D721Med (cell line): ENCODE measurements at regions not wholly inside any gene's neighbourhood (a gene's known extent, or its start where the extent isn't known, plus 50 kb on each side); places are given as distances from the start of the nearest gene placed in this dataset.

Source experiments
- DNase-seq: peaks from one replicate; pipeline ENCODE4 v3.0.0; 2011; ENCODE audit warnings: low spot score; ENCODE audit not compliant: insufficient read length
- FAIRE-seq: peaks from 2 replicates; lab custom pipeline; 2011; peaks lifted over from hg19 to GRCh38; lab: Jason Lieb, UNC
- CTCF ChIP-seq: IDR thresholded peaks from 2 replicates; pipeline ENCODE4 v1.5.1; 2012; ENCODE audit warnings: mild to moderate bottlenecking, control low read depth; ENCODE audit not compliant: insufficient read depth; ENCODE audit errors: missing control alignments

GRCh38 chr16:17901309-17901708 is 430.5 kb upstream of the XYLT1 start:
- no peak for DNase-seq
- TF ChIP-seq CTCF = no peak
- FAIRE-seq = no peak

DNA sequence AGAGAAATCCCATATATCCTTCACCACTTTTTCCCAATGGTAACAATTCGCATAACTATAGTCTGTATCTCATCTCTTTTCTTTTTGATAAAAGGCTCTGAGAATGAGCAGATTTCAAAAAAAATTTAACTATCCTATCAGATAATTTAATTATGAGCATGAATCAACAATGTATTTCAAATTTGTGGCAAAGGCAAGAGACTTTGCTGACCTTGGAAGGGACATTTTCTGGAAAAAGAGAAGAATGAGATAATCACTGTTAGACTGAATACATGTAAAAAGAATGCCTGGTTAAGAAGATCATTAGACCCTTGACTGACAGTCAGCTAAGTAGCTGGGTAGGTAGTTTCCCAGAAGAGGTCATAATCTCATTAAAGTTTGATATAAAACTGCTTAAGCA is 428.4 kb upstream of the XYLT1 start:
- DNase-seq = no peak
- FAIRE-seq = no peak
- TF ChIP-seq CTCF = no peak

DNA sequence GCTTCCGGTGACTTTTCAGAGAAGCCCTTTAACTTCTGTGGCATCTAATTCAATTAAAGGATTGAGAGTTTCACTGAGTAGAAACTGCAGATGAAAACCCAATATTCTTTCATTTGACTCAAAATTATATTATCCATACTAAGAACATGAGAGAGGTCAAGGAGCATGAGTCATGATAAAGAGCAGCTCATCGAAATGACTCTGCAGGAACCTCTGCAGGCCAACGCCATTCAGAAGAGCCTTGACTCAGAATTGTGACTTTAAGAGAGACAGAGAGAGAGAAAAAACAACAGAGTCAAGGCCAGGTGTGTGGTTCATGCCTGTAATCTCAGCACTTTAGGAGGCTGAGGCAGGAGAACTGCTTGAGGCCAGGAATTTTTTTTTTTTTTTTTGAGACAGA is 417.2 kb upstream of the XYLT1 start:
- TF ChIP-seq CTCF = no peak
- DNase-seq (no peak), FAIRE-seq (no peak)

DNA sequence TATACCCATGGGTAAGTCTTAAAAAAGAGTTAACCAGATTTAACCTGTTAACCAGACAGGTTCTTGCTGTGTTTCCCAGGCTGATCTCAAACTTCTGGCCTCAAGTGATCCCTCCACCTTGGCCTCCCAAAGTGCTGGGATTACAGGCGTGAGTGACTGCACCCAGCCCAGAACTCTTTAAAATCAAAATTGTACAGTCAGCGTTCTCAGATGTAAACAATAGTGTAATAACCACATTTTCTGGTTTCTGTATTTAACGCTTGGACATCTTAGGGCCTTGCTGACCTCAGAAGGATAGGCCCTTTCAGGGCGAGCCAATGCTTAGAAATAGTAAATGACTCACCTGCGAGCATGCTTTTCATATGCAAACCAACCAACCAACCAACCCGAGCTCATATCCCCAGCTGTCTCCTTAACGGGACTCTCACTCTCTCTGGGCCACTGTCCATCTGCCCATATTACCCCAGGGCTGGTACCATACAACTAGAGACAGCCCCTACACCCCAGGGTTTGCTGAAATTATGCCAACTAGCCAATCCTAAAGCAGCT is 415.0 kb upstream of the XYLT1 start:
- FAIRE-seq (no peak), DNase-seq (no peak)
- no peak for TF ChIP-seq CTCF

DNA sequence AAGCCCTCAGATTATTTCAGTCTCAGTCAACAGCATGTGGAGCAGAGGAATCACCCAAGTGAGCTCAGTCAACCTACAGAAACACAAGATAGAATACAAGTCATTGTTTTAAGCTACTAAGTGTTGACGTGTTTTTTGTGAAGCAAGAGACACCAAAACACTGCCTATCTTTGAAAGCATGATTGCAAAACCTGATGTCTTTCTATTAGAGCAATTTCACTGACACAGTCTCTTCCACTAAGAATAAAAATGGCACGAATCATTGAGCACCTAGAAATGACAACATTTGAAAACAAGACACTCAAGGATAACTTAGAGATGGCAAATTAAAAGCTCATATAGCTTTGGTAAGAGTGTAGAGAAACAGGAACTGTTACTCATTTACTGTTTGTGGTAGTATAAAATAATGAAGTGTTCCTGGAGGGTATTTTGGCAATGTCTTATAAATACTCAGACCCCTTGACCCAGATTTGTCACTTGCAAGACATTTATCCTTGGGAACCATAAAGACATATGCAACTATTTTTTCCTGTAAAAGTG is 407.1 kb upstream of the XYLT1 start:
- DNase-seq (no peak), FAIRE-seq (no peak)
- no peak for TF ChIP-seq CTCF

DNA sequence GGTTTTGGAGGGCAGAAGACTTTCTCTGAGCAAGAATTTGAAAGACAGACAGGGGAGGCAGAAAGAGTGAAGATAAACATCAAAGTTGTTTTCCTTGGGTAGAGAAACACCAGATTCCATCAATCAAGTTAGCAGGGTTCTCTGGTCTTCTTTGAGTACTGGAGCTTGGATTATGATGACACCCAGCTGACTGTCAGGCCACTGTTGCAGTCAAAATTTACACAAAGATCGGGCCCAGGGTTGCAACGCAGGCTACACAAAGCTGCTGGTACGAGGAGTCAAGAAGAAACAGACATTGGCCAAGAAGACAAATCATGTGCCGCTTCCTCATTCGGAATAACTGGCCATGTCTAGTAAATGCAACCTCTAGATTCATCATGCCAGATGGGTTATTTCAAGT is 396.2 kb upstream of the XYLT1 start:
- FAIRE-seq (no peak), DNase-seq (no peak)
- no peak for TF ChIP-seq CTCF

DNA sequence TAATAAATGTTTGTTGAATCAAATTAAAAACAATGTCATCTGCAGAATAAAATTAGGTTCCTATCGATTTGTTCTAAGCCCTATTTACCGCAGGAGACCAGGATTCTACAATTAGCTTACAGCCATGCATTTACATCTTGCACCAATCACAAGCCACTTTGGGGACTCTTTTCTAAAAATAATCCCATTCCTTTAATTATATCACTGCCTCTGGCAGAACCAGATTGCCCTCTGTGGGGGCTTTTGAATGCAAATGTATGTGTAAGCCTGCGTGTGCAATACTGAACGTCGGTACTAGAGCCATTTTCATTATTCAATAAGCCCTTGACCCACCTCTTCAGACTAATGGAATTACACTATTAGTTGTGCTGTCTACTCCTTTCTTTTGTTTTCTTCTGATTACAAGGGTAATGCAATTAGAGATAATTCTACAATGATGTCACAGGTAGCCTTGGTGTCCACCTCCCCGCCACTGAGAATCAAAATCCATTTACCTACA is 391.3 kb upstream of the XYLT1 start:
- DNase-seq (no peak), FAIRE-seq (no peak)
- TF ChIP-seq CTCF = no peak
